Midbrain (tissue), 1 donor: ENCODE measurements at regions not wholly inside any gene's neighbourhood (a gene's known extent, or its start where the extent isn't known, plus 50 kb on each side); places are given as distances from the start of the nearest gene placed in this dataset.
"Not testable (repeated sequence)": the region's sequence is repeated elsewhere in the genome, so short reads cannot be mapped to it uniquely, and the experiment has no call there.

ENCODE experiments used
- DNase-seq: peaks from one replicate; lab custom pipeline; 2025; lab: John Stamatoyannopoulos, UW

DNA sequence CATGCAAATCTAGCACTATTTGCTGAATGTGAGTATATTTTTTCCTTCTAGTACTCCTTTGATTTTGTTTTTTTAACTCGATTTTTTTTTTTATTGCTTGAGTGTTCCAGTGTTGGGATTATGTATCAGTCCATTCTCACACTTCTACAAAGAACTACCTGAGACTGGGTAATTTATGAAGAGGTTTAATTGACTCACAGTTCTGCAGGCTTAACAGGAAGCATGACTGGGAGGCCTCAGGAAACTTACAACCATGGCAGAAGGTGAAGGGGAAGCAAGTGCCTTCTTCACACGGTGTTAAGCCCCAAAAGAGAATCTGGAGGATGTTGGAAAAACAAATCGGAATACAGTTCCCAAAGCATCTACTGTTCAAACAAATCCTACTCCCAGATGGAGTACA, 69.1 kb downstream of the ZNF518B start:
- not testable (repeated sequence) for DNase-seq

DNA sequence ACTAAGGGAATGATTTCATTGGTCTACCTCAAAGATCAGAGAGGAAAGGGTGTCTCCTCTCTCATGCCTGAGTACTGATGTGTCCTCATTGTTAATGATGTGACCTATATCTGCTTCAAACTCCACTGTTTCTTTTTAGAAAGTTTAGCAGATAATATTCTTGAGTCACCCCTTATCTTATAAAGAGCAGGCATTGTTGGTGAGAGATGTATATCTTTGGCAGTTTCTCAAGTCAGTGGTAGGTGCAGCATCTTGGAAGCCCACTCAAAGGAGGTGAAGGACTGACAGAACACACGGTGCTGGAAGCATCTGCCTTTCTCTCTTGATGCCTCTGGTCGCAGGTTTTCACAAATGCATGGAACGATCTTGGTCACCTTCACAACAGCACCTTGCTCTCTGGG, 71.2 kb downstream of the ZNF518B start:
- DNase-seq, result no peak

DNA sequence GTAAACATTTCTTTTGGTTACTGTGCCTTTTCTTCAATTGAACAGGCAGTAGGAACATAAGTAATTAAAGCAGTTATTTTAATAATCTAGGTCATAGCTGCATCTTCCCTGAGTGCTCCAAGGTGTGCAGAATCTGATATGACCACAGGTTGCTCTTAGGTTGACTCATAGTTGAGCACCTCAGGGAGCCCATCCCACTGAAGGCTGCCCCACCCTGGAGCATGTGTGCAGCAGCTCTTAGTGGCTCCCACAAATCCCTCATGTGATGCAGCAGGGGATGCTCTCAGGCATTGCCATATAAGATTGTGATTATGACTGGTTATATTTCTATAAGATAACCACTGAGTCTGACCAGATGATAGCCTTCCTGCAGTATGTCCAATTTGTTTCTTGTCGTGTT, 72.3 kb downstream of the ZNF518B start:
- no peak for DNase-seq

DNA sequence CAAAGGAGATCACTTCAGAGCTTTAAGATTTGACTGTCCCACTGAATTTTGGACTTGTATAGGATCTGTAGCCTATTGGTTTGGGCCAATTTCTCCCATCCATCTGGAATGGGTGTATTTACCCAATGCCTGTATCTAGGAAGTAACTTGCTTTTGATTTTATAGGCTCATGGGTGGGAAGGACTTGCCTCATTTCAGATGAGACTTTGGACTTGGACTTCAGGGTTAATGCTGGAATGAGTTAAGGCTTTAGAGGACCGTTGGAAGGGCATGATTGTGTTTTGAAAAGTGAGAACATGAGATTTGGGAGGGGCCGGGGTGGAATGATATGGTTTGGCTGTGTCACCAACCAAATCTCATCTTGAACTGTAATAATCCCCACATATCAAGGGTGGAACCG, 73.8 kb downstream of the ZNF518B start:
- DNase-seq, result no peak

DNA sequence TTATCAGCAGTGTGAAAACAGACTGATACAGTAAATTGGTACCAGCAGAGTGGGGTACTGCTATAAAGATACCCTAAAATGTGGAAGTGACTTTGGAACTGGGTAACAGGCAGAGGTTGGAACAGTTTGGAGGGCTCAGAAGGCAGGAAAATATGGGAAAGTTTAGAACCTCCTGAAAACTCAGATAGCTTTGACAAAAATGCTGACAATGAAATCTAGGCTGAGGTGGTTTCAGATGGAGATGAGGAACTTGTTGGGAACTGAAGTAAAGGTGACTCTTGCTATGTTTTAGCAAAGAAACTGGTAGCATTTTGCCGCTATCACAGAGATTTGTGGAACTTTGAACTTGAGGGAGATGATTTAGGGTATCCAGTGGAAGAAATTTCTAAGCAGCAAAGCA, 75.1 kb downstream of the ZNF518B start:
- not testable (repeated sequence) for DNase-seq

DNA sequence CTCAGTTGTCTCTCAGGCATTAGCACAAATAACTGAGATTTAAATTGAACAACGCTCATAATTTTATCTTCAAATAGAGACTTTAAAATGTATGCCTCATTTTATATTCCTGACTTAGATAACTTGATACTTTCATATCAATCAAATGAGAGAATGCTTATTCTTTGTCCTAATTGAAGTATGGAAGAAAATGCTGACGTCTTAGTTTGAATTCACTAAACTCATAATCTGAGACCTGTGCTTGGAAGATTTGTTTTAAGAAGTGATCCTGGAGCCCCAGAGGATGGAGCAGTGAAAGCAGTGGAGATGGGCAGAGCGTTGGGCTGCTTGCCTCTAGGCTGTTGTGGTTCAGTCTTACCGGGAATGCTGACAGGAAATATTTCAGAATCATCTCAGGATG, 76.1 kb downstream of the ZNF518B start:
- no peak for DNase-seq

DNA sequence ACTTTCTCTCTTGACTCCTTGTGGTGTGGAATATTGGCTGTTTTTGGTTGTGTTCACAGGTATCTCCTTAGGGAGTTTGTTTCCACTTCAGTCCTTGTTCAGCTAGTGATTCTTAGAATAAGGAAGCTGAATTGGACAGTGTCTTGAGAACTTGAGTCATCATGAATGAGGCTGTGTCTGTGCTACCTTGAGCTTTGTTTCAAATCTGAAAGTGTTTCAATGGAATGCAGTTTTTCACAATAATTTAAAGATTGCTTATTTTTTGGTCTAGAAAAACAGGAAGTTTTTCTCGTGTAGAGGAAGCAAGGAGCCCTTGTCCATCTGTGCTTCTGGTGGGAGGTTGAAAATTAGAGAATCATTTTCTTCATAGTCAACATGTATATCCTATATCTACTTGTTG, 76.5 kb downstream of the ZNF518B start:
- no peak for DNase-seq

DNA sequence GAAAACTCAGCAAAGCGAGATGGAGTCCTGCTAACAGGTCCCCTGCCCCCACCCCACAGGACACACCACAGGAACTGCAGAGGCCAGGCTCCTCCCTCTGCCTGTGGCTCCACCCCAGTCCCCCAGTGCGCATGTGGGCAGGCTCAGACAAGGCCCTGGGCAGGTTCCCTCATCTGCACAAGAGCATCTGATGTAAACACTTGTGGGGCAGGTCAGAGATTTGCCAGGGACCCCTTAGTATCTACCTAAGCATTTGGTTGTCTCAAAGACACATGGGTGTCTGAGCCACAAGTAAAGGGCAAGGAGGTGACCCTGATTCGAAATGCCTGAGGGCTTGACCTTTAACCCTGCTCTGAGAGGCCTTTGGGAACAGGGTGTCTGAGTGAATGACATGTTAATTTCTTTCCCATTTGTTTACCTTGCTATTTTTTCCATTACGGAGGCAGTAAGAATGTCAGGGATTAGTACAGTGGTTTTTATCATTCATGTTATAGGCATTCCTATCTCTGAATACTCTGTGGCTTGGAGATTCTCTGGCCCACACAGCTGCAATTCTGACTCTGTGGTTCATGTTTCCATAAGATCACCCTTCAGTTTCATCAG, 85.3 kb downstream of the ZNF518B start:
- DNase-seq, result no peak

DNA sequence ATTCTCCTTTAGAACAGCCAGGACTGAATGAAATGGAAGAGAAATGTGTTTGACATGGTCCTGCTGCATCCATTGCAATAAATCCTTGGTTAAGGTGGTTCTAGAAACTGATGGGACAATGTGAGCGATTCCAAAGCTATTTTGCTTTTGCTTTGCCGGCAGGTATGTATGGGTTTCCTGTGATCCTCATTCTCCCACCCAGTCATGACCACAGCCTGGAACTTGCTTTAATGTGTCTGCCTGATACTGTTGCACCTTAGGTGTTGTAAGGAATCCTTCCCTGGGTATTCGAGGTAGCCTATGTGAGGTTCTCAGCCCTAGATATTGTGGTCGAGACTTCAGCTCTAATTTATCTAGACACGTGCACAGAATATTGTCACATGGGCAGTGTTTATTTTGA, 86.1 kb downstream of the ZNF518B start:
- no peak for DNase-seq

DNA sequence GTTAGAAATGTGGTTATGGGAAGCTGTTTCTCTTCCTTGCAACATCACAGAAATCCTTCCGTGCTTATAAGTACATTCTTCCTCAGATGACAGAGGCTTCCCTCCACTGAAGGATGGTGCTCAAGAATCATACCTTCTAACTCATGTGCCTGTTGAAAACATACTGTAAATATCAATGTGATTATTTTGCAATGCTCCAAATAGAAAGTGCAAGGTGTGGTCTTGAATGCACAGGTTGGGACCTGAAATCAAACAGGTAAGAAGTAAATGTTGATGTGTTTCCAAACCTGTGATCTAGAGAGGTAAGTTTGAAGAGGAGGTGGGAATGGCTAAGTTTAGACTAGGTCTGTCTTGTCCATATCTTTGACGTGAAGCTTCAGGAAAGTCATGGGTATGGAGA, 87.7 kb downstream of the ZNF518B start:
- no peak for DNase-seq

DNA sequence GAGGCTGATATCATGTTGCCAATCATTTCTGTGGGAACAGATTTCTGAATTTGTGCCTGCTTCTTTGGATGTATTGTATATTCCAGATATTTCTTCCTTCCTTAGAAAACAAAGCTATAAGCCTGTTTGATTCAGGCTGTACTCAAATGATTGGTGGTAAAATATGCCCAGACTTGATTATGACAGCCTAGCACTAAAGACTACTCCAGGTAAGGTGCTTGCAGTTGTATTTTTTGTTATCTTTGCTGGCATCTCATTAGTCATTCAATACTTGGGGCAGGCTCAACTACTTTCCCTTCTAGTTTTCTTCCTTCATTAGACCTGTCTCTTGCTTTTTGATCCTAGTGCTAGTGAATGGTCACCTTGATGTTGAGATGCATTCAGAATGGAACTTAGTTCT, 90.6 kb downstream of the ZNF518B start:
- DNase-seq, result no peak

DNA sequence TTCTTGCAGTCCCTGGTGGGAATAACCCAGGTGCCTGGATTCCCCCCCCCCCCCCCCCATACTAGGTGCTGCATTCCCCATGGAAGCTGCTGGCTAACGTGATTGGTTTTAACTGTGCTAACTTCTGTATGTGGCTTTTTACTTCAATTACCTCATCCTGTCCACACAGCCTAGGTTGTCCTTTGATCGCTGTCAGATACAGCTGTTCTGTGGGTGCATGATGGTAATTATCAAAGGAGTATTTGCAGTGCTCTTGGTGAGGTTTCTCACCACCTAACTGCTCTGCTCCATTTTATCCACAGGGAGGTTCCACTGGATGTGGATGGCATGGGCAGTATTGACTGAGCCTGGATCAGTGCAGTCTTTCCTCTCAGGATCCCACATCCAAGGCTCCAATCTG, 93.0 kb downstream of the ZNF518B start:
- no peak for DNase-seq

DNA sequence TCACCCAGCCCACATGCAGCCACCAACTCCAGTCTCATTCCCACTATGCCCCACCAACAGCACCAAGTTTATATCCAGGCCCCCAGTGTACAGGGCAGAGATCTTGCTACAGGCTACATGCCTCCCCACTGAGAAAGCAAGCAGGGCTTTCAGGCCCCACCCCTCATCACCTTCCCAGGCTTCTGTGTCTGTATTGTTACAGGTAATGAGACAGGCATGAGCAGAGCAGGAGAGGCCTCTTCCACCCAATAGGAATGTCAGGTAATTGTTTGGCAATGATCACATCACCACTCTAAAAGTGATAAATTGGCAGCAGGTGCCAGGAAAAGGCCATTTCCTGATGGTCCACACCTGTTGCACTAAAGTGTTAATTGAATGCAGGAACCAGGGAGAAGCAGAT, 102.5 kb downstream of the ZNF518B start:
- DNase-seq, result no peak

DNA sequence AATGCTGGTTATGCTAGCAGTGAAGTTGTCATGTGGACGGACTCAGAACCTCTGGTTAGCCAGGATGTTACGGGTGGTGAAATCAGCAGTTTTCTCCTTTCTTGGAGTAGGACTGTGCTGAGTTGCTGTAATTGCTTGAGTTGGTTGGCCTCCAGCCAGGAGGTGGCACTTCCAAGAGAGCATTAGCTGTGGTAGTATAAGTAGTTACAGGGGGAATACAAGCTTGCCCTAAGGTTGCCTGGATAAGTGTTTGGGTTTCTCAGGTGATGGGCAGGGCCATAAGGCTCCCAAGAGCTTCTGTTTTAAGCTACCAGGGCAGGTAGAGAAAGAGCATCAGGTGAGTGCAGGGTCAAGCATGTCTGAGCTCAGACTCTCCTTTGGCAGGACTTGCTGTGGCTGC, 103.0 kb downstream of the ZNF518B start:
- no peak for DNase-seq

DNA sequence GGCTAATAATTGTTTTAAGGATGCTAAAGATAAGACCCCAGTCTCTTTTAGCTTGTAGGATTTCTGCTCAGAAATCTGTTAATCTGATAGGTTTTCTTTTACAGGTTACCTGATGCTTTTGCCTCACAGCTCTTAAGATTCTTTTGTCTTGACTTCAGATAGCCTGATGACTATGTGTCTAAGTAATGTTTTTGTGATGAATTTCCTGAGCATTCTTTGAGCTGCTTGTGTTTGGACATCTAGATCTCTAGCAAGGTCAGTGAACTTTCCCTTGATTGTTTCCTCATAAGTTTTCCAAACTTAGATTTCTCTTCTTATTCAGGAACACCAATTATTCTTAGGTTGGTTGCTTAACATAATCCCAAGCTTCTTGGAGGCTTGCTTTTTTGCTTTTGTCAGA, 104.1 kb downstream of the ZNF518B start:
- DNase-seq, result no peak

DNA sequence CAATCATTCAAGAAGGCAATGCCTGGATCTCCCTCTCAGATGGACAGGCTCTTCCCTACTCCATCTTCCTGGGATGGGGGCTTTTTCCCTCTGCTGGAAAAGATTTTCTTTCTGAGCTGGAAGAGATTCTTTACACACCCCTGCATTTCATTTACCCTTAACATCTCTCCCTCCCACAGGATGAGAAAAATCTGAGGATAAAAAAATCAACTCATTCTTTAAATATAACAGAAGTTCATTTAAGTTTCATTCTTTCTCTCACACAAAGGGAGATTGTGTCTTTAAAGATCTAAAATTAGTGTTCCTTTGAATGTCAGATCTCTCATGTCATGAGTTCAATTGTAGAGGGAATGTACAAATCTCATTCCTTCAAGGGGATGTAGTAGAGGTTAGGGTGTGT, 109.0 kb downstream of the ZNF518B start:
- DNase-seq, result no peak

DNA sequence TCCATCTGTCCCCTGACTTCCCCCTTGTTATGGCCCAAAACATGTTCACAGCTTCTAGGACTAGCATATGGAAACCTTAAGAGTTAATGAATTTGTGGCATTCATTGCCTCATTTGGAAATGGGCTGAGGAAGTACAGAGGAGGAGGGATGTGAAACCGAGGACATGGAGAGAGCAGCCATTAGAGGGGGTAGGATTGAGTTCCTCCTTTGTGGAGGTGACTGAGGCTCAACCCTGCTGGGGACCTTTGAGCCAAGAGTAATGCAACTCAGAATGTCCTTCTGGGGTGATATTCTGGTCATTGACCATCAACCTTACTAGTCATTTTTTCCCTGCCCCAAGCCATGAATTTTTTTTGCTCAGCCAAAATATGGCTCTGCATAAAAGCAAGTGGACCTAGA, 109.4 kb downstream of the ZNF518B start:
- DNase-seq, result no peak

DNA sequence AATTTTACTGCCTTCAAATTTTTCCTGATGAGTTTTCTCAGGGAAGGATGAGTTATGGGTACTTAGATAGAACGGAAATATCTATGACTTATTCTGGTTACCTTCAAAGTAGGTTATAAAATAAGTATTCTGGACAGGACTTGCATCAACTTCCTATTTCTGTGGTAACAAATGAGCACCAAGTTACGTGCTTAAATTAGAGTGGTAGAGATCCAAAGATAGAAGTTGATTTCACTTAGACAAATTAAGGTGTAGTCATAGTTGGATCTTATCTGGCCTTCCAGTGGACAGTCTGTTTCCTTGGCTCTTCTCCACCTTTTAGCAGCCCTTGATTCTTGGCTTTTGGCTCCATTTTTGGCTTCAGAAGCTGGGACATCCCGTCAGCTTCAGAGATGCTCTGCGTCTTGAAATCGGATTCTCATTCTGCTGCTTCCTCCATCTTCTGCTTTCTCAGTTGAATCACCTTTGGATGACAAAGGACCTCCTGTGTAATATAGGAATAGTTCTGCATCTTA, 109.9 kb downstream of the ZNF518B start:
- no peak for DNase-seq

DNA sequence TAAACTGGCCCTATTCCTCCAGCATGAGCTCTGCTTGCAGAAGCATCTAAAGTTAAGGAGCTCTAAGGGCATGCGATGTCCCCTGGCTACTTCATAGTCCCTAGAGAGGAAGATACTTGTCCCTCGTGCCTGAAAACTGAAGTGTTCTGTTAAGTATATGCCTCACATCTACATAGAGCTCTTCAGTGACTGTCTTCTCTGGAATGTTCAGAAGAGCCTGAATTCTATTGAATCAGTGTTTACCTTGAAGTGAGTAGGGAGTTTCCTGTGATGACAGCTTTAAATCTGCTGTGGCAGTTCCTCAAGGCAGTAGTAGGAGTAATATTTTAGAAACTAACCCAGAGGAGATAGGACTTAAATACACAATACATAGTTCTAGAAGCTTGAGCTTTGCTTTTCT, 111.2 kb downstream of the ZNF518B start:
- no peak for DNase-seq

DNA sequence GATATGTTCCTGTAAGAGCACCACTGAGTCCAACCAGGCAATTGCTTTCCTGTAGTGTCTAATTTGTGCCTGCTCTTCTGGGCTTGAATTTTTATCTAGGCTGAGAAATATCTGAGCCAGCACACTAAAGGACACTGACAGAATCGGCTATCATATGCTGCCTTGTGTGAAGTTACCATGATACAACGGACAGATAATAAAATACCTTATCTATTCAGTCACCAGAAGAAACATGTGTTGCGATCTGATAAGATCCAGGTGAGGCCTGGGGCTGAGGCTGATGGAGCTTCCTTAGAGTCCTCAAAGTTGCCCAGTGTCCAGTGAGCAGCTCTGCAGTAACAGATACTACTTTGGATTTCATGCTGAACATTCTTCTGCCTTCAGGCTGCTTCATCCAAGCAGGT, 111.8 kb downstream of the ZNF518B start:
- DNase-seq, result no peak

DNA sequence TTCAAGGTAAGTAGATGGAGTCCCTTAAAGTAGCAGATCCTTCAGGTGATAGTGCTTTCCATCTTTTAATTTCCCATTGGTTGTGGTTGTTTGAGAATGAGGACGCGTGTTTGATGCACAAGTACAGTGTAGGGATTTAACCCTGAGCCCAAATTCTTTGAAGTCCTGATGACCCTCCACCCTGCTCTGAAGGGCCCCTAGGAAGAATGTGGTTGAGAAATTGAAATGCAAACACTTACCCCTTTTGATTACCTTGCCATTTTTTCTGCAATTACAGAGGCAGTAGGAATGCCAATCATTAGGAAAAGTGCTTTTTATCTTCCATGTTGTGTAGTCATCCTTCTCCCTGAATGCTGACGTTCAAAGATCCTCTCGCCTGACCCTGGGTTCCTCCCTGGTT, 112.4 kb downstream of the ZNF518B start:
- DNase-seq, result no peak

DNA sequence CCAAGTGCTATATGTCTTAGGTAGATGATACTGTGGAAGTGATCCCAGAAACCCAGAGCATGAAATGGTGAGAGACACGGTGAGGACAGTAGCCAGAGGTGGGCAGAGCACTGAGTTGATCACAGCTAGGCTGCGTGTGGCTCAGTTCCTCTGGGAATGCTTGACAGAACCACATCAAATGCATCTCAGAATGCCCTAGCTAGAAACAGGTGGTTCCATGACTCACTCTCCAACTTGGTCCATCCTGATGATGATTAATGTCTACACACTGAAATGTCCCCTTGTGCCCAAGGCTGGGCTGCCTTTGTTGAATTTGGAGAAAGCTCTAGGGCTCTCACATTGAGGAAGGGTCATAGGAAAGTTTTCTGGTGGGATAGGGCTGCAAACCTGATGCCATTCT, 113.6 kb downstream of the ZNF518B start:
- DNase-seq, result no peak

DNA sequence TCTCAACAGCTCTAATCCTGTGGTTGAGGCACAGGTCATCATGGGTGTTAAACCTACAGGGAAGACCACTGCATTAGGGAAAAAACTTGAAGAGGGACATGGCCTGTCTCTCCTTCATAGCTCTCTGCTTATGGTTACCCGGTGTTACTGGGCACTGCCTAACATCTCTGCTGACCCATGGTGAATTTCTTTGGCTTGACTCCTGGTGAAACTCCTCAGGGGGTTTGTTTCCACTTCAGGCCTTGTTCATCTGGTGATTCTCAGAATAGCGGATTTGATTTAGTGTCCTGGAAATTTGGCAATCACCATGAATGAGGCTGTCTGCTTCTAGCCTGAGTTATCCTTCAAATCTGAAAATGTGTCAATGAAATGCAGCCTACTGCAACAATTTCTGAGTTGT, 114.4 kb downstream of the ZNF518B start:
- DNase-seq, result no peak

DNA sequence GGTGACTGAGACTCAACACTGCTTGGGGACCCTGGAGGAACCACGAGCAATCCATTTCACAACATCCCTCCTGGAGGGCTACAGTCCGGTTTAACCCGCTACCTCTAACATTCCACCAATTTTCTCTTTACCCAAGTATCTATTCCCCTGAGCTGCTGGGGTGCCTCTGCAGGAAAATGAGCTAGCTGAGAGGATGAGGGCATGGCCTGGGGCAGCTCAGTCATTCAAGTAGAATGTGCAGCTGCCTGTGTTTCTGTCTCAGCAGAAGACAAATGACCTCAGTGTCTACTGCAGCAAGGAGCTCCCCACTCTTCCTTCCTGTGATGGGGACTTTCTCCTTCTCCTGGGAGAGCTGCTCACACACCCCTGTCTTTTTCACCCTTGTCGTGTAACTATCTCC, 120.8 kb downstream of the ZNF518B start:
- DNase-seq, result no peak

DNA sequence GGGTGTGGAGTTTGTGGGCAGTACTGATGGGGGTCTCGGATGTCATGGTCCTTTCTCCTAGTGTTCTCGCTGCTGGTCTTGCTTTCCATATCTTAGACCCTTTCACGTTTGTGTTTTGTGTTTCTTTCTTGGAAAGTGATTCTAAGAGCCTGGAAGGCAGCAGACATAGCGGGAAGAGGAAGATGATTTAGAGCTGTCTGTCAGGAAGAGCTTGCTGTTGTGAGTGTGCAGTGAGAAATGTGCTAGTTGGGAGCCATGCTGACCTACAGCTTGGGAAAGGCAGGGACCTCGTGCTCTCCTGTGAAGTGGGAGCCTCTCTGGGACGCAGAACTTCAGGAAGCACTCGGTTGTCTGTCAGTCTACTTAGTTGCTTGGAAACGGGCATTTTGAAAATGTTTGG, 122.2 kb downstream of the ZNF518B start:
- DNase-seq, result no peak
